ENCODE measurements at regions not wholly inside any gene's neighbourhood (a gene's known extent, or its start where the extent isn't known, plus 50 kb on each side); places are given as distances from the start of the nearest gene placed in this dataset.
"Not testable (repeated sequence)": the region's sequence is repeated elsewhere in the genome, so short reads cannot be mapped to it uniquely, and the experiment has no call there.

DNA sequence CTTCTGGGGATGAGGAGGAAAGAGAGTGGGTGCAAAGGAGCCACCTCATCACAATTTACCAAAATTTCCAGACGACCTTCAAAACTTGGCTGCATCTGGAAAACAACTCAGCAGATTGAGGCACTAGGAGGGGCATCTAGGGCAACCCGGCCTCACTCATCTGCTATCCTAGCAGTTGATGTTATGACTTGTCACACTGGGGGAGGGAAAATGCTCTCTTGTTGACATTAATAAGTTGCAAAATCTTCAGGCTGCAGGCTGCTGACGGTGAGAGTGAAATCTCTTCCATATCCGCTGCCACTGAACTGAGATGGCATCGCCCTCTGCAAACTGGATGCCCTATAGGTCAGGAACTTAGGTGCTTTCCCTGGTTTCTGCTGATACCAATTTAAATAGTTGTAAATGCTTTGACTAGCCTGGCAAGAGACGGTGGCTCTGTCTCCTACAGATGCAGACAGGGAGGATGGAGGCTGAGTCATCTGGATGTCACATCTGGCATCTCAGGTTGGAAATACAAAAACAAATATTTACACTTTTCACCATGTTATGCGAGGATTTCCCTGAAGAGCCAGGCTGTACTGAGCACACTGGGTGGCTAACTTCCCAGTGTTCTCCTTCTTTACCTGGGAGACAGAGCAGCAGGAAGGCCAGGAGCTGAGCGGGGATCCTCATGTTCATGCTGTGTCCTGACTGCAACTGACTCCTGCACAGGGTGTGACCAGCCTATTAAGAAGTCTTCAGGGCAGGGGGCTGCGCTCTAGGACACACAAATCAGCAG lies 209.2 kb downstream of the ANKRD36 start:
- CTCF ChIA-PET; H3K9ac ChIP-seq (ENCODE audit: low read depth, low read length); H3K9me1 ChIP-seq (ENCODE audit: insufficient read depth, low read length); H3K27ac ChIP-seq (ENCODE audit: insufficient read depth, low read length); intact Hi-C loops (cut with micrococcal nuclease); H3K23ac ChIP-seq (ENCODE audit: low read depth, low read length); H3K4ac ChIP-seq (ENCODE audit: low read depth, low read length); H4K5ac ChIP-seq (ENCODE audit: low read depth, low read length); POLR2A ChIA-PET (ENCODE audit: unreplicated experiment); H3K18ac ChIP-seq (ENCODE audit: low read depth, low read length); H2AFZ ChIP-seq (replicated peaks; ENCODE audit: low read length, poor library complexity); H4K91ac ChIP-seq (ENCODE audit: insufficient read depth, low read depth, low read length); H3K4me3 ChIP-seq (ENCODE audit: insufficient read depth, low read depth, low read length); H3K79me1 ChIP-seq (ENCODE audit: low read depth in 1 of 2, low read length in 2 of 2); H3K4me1 ChIP-seq (ENCODE audit: control insufficient read depth, insufficient read depth, low read length); H4K20me1 ChIP-seq (ENCODE audit: insufficient read depth, low read length); H2AK9ac ChIP-seq (replicated peaks; ENCODE audit: low read depth, low read length, poor library complexity); H2BK20ac ChIP-seq (ENCODE audit: low read depth, low read length); in situ Hi-C loops (cut with MboI; ENCODE audit: low sequenced_read_pairs); BruUV-seq (replicated peaks); dilution Hi-C loops (cut with HindIII; ENCODE audit: low sequenced_read_pairs, unreplicated experiment); H4K8ac ChIP-seq (ENCODE audit: low read depth in 2 of 2, low read length in 2 of 2); H3K9me3 ChIP-seq (ENCODE audit: control insufficient read depth, insufficient read depth, low read length); H2AK5ac ChIP-seq (ENCODE audit: low read depth, low read length); H2BK120ac ChIP-seq (ENCODE audit: low read depth, low read length); H3K27me3 ChIP-seq (ENCODE audit: control insufficient read depth, insufficient read depth, low read length); H3K56ac ChIP-seq (ENCODE audit: extremely low read depth, insufficient read depth, low read length); DNase-seq; H3K4me2 ChIP-seq (ENCODE audit: low read depth, low read length); H3K36me3 ChIP-seq (ENCODE audit: control insufficient read depth, insufficient read depth, low read length); H3K14ac ChIP-seq (replicated peaks; ENCODE audit: low read depth, low read length); ATAC-seq (ENCODE audit: low read depth); H2BK15ac ChIP-seq (ENCODE audit: low read depth, low read length); H2BK5ac ChIP-seq (ENCODE audit: low read depth, low read length, poor library complexity, severe bottlenecking): not testable (repeated sequence)
- WGBS, 2 experiments (ENCODE audit: extremely low coverage in 2 of 2, insufficient read length in 1 of 2): no CpG with 5 or more reads among the region's 9 CpGs

DNA sequence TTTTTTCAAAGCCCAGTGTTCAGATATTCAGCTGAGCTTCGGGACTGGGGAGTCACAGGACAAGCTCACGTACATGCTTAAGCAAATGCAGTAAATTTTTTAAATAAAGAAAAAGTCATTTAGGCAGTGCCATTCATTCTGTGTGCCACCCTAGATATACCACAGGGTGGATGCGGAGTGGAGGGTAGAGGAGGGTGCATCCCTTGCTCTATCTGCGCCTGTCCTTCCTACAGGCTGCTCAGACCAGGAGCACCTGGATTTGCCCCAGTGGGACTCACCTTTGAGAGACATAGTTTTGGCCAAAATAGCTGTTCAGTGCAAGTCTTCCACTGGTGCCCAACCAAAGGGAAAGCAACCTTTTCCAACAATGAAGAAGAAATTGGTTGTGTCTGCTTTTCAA lies 202.4 kb downstream of the ANKRD36 start:
- H2BK20ac ChIP-seq (ENCODE audit: low read depth, low read length); H2BK15ac ChIP-seq (ENCODE audit: low read depth, low read length); H3K4me2 ChIP-seq (ENCODE audit: low read depth, low read length); H3K9me3 ChIP-seq (ENCODE audit: control insufficient read depth, insufficient read depth, low read length); H3K4me3 ChIP-seq (ENCODE audit: insufficient read depth, low read depth, low read length); H2BK120ac ChIP-seq (ENCODE audit: low read depth, low read length); dilution Hi-C loops (cut with HindIII; ENCODE audit: low sequenced_read_pairs, unreplicated experiment); H2AFZ ChIP-seq (replicated peaks; ENCODE audit: low read length, poor library complexity); BruUV-seq (replicated peaks); H3K4me1 ChIP-seq (ENCODE audit: control insufficient read depth, insufficient read depth, low read length); CTCF ChIA-PET; DNase-seq; H3K27me3 ChIP-seq (ENCODE audit: control insufficient read depth, insufficient read depth, low read length); intact Hi-C loops (cut with micrococcal nuclease); H3K4ac ChIP-seq (ENCODE audit: low read depth, low read length); H2BK5ac ChIP-seq (ENCODE audit: low read depth, low read length, poor library complexity, severe bottlenecking); H3K56ac ChIP-seq (ENCODE audit: extremely low read depth, insufficient read depth, low read length); H3K18ac ChIP-seq (ENCODE audit: low read depth, low read length); H2AK5ac ChIP-seq (ENCODE audit: low read depth, low read length); H3K27ac ChIP-seq (ENCODE audit: insufficient read depth, low read length); H2AK9ac ChIP-seq (replicated peaks; ENCODE audit: low read depth, low read length, poor library complexity); H3K9me1 ChIP-seq (ENCODE audit: insufficient read depth, low read length); H4K91ac ChIP-seq (ENCODE audit: insufficient read depth, low read depth, low read length); H3K23ac ChIP-seq (ENCODE audit: low read depth, low read length); H3K36me3 ChIP-seq (ENCODE audit: control insufficient read depth, insufficient read depth, low read length); ATAC-seq (ENCODE audit: low read depth); in situ Hi-C loops (cut with MboI; ENCODE audit: low sequenced_read_pairs); H4K20me1 ChIP-seq (ENCODE audit: insufficient read depth, low read length); H4K5ac ChIP-seq (ENCODE audit: low read depth, low read length); POLR2A ChIA-PET (ENCODE audit: unreplicated experiment); H3K9ac ChIP-seq (ENCODE audit: low read depth, low read length); H3K14ac ChIP-seq (replicated peaks; ENCODE audit: low read depth, low read length); H3K79me1 ChIP-seq (ENCODE audit: low read depth in 1 of 2, low read length in 2 of 2); H4K8ac ChIP-seq (ENCODE audit: low read depth in 2 of 2, low read length in 2 of 2): not testable (repeated sequence)
- no CpG with 5 or more reads among the region's 4 CpGs for WGBS, 2 experiments (ENCODE audit: extremely low coverage in 2 of 2, insufficient read length in 1 of 2)
